Dedifferentiated amniotic fluid mesenchymal stem cell (primary cell): ENCODE measurements at regions not wholly inside any gene's neighbourhood (a gene's known extent, or its start where the extent isn't known, plus 50 kb on each side); places are given as distances from the start of the nearest gene placed in this dataset.

Experiments
- DNase-seq: peaks from one replicate; pipeline ENCODE4 v3.0.0-alpha.2; 2016; ENCODE audit errors: extremely low spot score

GRCh38 chr13:106350208-106350607 lies 185.3 kb downstream of the EFNB2 start:
- no peak for DNase-seq

GRCh38 chr13:106349080-106349931 lies 186.2 kb downstream of the EFNB2 start:
- DNase-seq = no peak

GRCh38 chr13:106348075-106348840 lies 187.2 kb downstream of the EFNB2 start:
- DNase-seq = no peak

- DNase-seq = no peak
Observed at GRCh38 chr13:106344342-106344741, 191.1 kb downstream of the EFNB2 start.

GRCh38 chr13:106343836-106344235 lies 191.6 kb downstream of the EFNB2 start:
- DNase-seq = no peak

GRCh38 chr13:106340249-106340648 lies 195.2 kb downstream of the EFNB2 start:
- DNase-seq = no peak

- peak; percentile 37 for DNase-seq
Observed at GRCh38 chr13:106337096-106337850, 198.2 kb downstream of the EFNB2 start.

- DNase-seq = no peak
Observed at GRCh38 chr13:106336668-106337067, 198.8 kb downstream of the EFNB2 start.

GRCh38 chr13:106332621-106333020 lies 202.8 kb downstream of the EFNB2 start:
- no peak for DNase-seq

GRCh38 chr13:106331116-106331515 lies 204.3 kb downstream of the EFNB2 start:
- DNase-seq = no peak

GRCh38 chr13:106329941-106330340 lies 205.5 kb downstream of the EFNB2 start:
- DNase-seq = no peak

GRCh38 chr13:106326751-106327150 lies 208.7 kb downstream of the EFNB2 start:
- no peak for DNase-seq

- DNase-seq = no peak
Observed at GRCh38 chr13:106324444-106324843, 211.0 kb downstream of the EFNB2 start.

- no peak for DNase-seq
Observed at GRCh38 chr13:106322628-106323027, 212.8 kb downstream of the EFNB2 start.

GRCh38 chr13:106318941-106319411 lies 216.5 kb downstream of the EFNB2 start:
- peak; percentile 63 for DNase-seq

- DNase-seq = no peak
Observed at GRCh38 chr13:106314417-106314816, 221.0 kb downstream of the EFNB2 start.

GRCh38 chr13:106311004-106311403 lies 224.5 kb downstream of the EFNB2 start:
- no peak for DNase-seq

- DNase-seq = no peak
Observed at GRCh38 chr13:106310291-106310865, 225.1 kb downstream of the EFNB2 start.

GRCh38 chr13:106306748-106307277 lies 228.6 kb downstream of the EFNB2 start:
- no peak for DNase-seq

GRCh38 chr13:106302843-106303242 lies 232.6 kb downstream of the EFNB2 start:
- DNase-seq = no peak

- no peak for DNase-seq
Observed at GRCh38 chr13:106302011-106302410, 233.5 kb downstream of the EFNB2 start.
